EL (cell line): ENCODE measurements at regions not wholly inside any gene's neighbourhood (a gene's known extent, or its start where the extent isn't known, plus 50 kb on each side); places are given as distances from the start of the nearest gene placed in this dataset.
"Not testable (repeated sequence)": the region's sequence is repeated elsewhere in the genome, so short reads cannot be mapped to it uniquely, and the experiment has no call there.

Experiments used
- DNase-seq: peaks from one replicate; pipeline ENCODE4 v3.0.0-alpha.2; 2016

DNA sequence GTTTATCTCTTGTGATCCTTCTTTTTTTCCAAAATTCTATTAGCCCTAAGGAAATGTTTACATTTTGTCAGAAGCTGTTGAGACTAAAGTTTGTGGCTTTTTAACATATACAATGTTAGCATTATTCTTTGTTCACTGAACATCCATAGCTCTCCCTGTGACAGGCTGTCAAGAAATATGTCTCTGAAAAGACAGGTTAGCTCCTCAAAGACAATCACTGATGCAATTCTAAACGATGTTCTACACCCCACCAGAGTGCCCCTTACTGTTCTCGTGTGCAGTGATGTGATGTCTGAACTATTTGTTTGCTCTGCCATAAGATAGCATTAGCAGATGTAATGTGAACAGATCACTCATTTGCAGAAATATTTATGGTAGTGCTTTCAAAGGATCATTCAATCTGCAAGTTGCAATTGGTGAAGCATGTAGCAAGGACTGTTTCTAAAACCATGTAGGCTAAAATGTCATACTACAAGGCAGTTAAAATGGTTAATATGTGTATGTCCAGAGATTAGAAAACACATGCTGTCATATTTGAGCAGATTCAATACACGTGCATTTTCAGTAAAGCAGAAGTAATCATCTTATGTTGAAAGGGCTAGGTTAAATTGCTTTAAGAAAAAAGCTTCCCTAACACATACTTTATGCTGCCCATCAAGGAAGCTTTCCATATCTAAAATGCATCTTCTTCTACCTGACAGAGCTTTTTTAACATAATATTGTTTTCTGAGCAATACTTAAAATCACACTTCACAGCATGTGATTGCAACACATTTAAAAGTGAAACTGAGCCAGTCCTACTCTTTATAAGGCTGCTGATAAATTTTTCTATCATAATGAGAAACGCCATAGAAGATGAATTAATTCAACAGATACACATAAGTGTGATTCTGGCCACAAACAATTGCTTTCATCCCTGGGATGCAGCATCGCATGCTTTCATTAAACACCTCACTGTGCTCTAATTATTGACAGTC, 285.7 kb upstream of the UBE2E3 start:
- DNase-seq = peak; percentile 15

- no peak for DNase-seq
These were observed 288.1 kb upstream of the UBE2E3 start for GRCh38 chr2:180692322-180692721.

- DNase-seq = not testable (repeated sequence)
These were observed 288.6 kb upstream of the UBE2E3 start for GRCh38 chr2:180691855-180692223.

DNA sequence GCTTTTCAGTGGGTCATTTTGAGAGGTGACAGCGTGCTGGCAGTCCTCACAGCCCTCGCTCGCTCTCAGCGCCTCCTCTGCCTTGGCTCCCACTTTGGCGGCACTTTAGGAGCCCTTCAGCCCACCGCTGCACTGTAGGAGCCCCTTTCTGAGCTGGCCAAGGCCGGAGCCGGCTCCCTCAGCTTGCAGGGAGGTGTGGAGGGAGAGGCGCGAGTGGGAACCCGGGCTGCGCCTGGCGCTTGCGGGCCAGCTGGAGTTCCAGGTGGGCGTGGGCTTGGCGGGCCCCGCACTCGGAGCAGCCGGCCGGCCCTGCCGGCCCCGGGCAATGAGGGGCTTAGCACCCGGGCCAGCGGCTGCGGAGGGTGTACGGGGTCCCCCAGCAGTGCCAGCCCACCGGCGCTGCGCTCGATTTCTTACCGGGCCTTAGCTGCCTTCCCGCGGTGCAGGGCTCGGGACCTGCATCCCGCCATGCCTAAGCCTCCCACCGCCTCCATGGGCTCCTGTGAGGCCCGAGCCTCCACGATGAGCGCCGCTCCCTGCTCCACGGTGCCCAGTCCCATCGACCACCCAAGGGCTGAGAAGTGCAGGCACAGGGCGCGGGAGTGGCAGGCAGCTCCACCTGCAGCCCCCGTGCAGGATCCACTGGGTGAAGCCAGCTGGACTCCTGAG, 289.1 kb upstream of the UBE2E3 start:
- DNase-seq = not testable (repeated sequence)

GRCh38 chr2:180690611-180691010, 289.8 kb upstream of the UBE2E3 start:
- DNase-seq = peak; percentile 9

DNA sequence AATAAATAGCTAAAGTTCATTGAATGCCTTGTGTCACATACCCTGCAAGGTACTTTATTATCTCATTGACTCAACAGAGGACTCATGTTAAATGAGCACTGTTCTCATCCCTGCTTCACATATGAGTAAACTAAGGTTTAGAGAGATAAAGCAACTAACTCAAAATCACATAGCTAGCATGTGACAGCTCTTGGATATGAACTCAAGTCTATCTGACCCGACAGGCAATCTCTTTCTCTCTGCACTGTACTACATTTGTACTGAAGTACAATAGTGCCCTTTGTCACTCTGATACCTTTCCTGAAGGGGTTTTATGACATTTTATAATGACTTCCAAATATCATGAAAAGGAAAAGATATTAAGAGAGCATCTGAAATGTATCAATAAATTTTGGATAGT, 297.5 kb upstream of the UBE2E3 start:
- no peak for DNase-seq

GRCh38 chr2:180679693-180680092, 300.7 kb upstream of the UBE2E3 start:
- DNase-seq = no peak

- no peak for DNase-seq
These were observed 301.8 kb upstream of the UBE2E3 start for GRCh38 chr2:180678625-180678972.

GRCh38 chr2:180677930-180678624, 302.3 kb upstream of the UBE2E3 start:
- no peak for DNase-seq

DNA sequence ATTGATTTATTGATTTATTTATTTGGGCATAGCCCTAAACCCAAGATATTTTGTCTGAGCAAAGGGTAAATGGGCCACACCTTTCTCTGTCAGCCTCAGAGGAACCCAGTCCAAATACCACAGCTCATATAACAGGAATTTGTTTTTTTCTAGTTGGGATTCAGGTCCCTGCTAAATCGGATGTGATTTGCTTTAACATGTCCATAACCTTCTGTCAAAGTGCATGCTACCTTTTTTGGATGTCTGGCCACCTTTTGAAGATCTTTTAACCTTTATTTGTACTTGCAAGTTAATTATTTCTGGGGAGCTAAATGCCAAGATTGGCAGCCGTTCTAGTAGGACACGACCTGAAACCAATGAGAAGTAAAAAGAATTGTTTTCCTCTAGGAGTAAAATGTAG, 303.2 kb upstream of the UBE2E3 start:
- DNase-seq = no peak

- DNase-seq = no peak
These were observed 303.8 kb upstream of the UBE2E3 start for GRCh38 chr2:180676520-180677025.

DNA sequence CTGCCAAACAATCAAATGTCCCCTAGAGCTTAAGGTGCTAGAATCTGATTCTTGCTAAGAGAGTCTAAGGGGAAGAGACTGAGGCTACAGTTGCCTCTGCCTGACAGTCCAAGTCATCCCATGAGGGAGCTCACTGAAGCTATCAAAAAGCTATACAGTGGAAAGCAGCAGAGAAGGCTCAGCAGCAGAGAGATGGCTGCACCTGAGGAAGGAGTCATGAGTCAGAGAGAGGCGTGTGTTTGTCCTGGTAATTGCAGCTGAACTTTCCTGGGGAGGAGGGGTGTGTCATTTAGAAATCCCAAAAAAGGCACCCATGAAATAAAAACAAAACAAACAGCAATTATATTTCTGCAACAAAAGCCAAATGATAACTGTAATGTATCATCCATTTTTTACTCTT, 305.2 kb upstream of the UBE2E3 start:
- DNase-seq = no peak

DNA sequence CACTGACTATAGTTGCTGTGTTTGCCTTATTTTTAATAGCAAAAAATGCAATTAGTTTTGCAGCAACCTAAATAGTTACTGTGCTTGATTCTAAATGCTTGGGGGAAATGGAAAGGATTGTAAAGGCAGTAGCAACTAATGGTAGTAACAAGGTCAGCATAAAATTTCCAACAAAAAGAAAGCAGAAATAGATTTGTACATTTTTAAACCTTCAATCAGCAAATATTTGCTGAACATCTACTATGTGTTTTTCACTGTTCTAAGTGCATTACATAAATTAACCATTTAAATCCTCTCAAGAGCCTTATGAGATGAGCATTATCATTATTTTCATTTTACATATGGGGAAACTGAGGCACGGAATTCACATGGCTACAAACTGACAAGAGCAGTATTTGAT, 308.0 kb upstream of the UBE2E3 start:
- DNase-seq = no peak

DNA sequence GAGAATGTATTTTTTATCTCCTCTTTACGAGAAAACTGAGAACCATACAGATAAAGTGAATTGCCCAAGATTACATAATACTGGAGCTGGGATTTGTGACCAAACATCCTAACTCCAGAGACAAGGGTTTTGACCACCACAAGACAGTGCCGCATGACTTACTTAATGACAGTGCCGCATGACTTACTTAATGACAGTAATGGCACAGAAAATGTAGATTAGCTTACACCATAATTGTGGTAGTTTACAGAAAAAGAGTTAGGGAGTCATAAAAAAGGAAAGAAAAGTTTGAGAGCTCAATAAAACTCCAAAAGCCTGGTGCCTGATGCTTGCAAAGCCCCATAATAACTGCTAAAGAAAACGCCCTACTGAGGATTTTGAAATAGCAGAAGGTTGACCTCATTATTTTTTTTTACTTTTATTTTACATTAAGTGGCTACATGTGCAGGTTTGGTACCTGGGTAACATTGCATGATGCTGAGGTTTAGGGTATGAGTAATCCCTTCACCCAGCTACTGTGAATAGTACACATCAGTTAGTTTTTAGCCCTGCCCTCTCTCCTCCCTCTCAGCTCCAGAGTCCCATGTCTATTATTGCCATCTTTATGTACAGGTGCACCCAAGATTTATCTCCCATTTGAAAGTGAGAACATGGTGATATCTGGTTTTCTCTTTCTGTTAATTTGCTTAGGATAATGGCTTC, 310.0 kb upstream of the UBE2E3 start:
- DNase-seq = no peak

DNA sequence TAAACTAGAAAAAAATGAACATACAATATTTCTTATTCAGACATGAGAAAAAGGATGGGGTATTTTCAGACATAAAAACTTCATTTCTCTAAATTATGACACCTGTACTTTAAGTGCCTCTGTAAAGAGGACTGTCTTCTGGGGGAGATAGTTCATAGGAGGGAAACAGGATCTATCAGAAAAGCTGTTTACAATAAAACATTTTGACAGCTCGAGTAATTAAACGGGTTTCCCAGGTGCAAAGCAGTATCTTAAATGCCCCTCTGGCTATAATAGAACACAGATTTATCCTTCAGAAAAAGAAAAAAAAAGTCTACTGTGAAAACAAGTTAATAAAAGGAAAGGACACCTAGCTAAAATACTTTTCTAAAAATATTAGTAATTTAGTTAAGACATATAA, 311.4 kb upstream of the UBE2E3 start:
- no peak for DNase-seq

GRCh38 chr2:180664507-180664906, 315.9 kb upstream of the UBE2E3 start:
- no peak for DNase-seq

GRCh38 chr2:180662941-180663471, 317.4 kb upstream of the UBE2E3 start:
- peak; percentile 11 for DNase-seq

GRCh38 chr2:180662521-180662920, 317.9 kb upstream of the UBE2E3 start:
- peak; percentile 7 for DNase-seq

DNA sequence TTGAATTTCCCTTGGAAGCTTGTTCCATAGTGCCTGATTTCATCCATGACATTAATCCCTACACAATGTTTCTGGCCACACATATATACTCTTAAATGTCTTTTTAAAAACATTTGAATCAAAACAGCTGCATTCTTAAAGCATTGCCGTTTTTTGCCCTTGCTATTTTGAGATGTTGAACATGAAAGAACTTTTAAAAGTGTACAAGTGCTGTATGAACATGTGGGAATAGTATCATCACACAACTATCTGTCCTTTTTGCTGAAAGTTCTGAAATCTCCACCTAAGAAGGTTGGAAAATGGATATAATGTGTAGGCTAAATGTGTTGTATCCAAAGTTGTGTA, 318.7 kb upstream of the UBE2E3 start:
- DNase-seq = no peak

DNA sequence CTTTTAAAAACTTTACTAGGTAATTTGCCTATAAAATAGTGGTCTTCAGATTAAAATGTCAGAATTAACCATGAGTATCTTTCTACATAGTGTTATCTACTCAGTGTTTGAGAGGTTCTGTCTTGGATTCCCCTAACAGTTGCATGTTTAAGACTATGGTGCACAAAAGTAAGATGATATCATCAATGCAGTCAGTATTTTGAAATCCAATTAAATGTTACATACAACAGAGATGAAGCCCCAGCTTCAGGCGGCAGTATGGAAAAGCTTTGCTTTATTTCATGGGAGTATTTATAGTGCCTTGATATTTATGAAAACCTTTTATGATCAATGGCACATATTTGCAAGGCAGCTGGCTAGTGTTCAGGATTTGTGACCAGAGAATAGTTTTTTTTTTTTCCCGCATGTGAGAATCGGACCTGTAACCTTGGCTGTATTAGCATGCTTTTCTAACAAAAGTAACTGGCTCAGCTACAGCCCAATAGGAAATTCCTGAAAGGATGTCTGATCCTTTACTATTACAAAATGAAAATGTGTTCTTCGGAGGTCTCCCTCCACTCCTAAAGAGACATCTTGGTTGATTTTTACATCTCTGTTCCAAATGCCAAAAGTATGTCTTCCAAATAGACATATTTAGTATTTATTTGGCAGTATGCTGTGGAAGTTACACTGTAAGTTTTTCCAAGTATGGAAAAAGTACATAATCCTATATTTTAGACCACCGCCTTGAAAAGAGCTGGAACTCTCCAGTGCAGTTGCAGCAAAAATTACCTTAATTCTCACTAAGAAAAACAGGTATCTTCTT, 319.3 kb upstream of the UBE2E3 start:
- no peak for DNase-seq

GRCh38 chr2:180660207-180660606, 320.2 kb upstream of the UBE2E3 start:
- no peak for DNase-seq

DNA sequence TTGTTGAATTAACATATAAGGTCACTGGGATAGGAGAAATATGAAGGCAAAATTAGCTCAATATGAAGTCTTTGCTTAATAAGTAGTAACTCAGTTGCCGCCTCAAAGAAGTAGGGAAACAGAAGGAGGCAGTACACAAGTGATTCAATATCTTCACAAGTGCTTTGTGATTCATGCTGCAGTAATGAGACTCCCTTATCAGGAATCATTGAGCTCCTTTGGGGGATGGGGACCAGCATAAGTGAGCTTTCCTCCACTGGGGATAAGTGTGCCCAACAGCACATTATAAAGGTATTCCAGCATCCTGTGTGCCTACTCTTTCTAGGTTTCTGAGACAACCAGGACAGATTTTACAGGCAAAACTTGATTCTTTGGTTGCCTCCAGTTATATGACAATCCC, 323.4 kb upstream of the UBE2E3 start:
- DNase-seq = peak; percentile 80
